Natural killer cell (primary cell): ENCODE measurements at regions not wholly inside any gene's neighbourhood (a gene's known extent, or its start where the extent isn't known, plus 50 kb on each side); places are given as distances from the start of the nearest gene placed in this dataset.
"Not testable (repeated sequence)": the region's sequence is repeated elsewhere in the genome, so short reads cannot be mapped to it uniquely, and the experiment has no call there.

ENCODE experiments used
- ATAC-seq, 3 donors: fragments of 150-1000 bp in 2 of 3; fragments of 200-7000 bp in 1 of 3; cut with Tn5 transposase; 1 replicate in 1 of 3; 2 replicates in 2 of 3; pipeline ENCODE4 v1.10.0; 2021; ENCODE audit warnings: mild to moderate bottlenecking in 2 of 3, moderate library complexity in 2 of 3
- DNase-seq, 2 donors: peaks; one replicate each; pipeline versions ENCODE4 v3.0.0 to v3.0.0-alpha.2; 2013 to 2021; ENCODE audit warnings: mixed read lengths in 1 of 2
- H3K27ac ChIP-seq: one replicate; pipeline ENCODE4 v1.5.1; 2013; ENCODE audit warnings: mild to moderate bottlenecking, low read length
- H3K27me3 ChIP-seq: one replicate; pipeline ENCODE4 v1.6.1; 2013; ENCODE audit warnings: low read length; ENCODE audit not compliant: control insufficient read depth, insufficient read depth
- H3K36me3 ChIP-seq: one replicate; pipeline ENCODE4 v1.6.1; 2013; ENCODE audit warnings: low read length; ENCODE audit not compliant: control insufficient read depth, insufficient read depth
- H3K4me1 ChIP-seq: one replicate; pipeline ENCODE4 v1.6.1; 2013; ENCODE audit warnings: low read length; ENCODE audit not compliant: control insufficient read depth, insufficient read depth
- H3K4me3 ChIP-seq: one replicate; pipeline ENCODE4 v1.5.1; 2013; ENCODE audit warnings: low read length
- H3K9me3 ChIP-seq: one replicate; pipeline ENCODE4 v1.6.1; 2013; ENCODE audit warnings: low read length; ENCODE audit not compliant: control insufficient read depth, insufficient read depth
- H3K27ac Mint-ChIP-seq, 2 donors: one replicate each; pipeline ENCODE4 v1.8.0; 2022; ENCODE audit warnings: mild to moderate bottlenecking in 2 of 2, mixed read lengths in 2 of 2, moderate library complexity in 1 of 2
- H3K27me3 Mint-ChIP-seq, 2 donors: one replicate each; pipeline ENCODE4 v1.8.0; 2022; ENCODE audit warnings: low read depth in 2 of 2, mixed read lengths in 2 of 2
- H3K36me3 Mint-ChIP-seq: one replicate; pipeline ENCODE4 v1.8.0; 2022; ENCODE audit warnings: mixed read lengths
- H3K4me1 Mint-ChIP-seq, 2 donors: one replicate each; pipeline ENCODE4 v1.8.0; 2022; ENCODE audit warnings: mixed read lengths in 2 of 2
- H3K4me3 Mint-ChIP-seq: one replicate; pipeline ENCODE4 v1.8.0; 2022; ENCODE audit warnings: mild to moderate bottlenecking, moderate library complexity, mixed read lengths
- H3K9me3 Mint-ChIP-seq, 2 donors: one replicate each; pipeline ENCODE4 v1.8.0; 2022; ENCODE audit warnings: mixed read lengths in 2 of 2
- WGBS: methylation state at CpG from one replicate; pipeline ENCODE4 v1.1.7; 2013; ENCODE audit warnings: missing lambda C conversion rate; ENCODE audit not compliant: insufficient coverage; 5-methylcytosine and 5-hydroxymethylcytosine counted together
- intact Hi-C: fragments of 100-400 bp; cut with micrococcal nuclease; formaldehyde crosslinking; loops from one replicate; pipeline ENCODE4 v1.14.2; 2022
- TF ChIP-seq, protein P1 (sequence below): fragments of 200-600 bp; IDR thresholded peaks from one replicate; pipeline ENCODE4 v1.8.0; 2022; ENCODE audit warnings: antibody characterized with exemption

DNA sequence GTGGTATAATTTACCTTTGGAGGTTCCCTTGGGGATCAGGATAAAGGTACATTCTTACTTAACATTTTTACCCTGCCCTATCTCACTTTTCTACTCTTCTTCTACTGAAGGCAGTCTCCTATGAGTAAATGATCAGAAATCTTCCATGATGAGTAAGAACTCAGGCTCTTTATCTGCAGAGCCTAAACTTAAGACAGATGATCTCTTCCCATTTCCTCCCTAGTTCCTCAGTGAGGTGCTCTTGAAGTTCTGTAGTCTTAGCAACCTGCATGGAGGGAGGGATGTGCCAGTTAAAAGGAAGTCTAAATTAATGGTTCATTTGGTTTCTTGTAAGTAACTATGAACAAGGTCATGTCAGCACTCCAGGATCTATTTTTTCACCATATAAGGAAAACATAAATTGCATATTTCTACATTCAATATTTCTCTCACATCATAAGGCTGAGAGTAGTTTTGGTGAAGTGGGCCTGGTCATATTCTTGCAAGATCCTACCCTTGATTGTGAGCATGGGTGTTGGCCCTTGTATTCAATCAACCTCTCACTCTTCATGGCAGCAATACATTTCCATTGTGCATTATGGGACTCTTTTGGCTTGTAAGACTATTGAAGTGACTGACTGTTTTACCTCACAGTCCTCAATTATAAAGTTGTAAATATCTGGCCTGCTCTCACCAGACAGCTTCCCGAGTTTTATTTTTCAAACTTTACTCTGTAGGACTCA, 295.5 kb downstream of the SLC7A11 start:
- 100% methylated on average over 1 of the region's 1 CpG for WGBS
- DNase-seq = no peak

DNA sequence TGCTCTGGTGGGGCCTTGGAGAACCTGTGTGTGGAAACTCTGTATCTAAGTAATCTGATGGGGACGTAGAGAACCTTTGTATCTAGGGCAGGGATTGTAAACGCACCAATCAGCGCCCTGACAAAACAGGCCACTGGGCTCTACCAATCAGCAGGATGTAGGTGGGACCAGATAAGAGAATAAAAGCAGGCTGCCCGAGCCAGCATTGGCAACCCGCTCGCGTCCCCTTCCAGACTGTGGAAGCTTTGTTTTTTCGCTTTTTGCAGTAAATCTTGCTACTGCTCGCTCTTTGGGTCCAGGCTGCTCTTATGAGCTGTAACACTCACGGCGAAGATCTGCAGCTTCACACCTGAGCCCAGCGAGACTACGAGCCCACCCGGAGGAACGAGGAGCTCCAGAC, 299.3 kb downstream of the SLC7A11 start:
- H3K36me3 Mint-ChIP-seq, H3K36me3 ChIP-seq, H3K4me3 Mint-ChIP-seq, H3K4me1 ChIP-seq, DNase-seq, ATAC-seq, H3K4me1 Mint-ChIP-seq, H3K27me3 Mint-ChIP-seq, H3K4me3 ChIP-seq, H3K27me3 ChIP-seq, H3K27ac Mint-ChIP-seq, intact Hi-C loops, H3K9me3 ChIP-seq, H3K27ac ChIP-seq: not testable (repeated sequence)
- WGBS = 94% methylated on average over 15 of the region's 15 CpGs
- H3K9me3 Mint-ChIP-seq = peaks cover 7 to 11% of the 10 kb centered on the region in 2 donors

More for the DNA sequence above, 295.5 kb downstream of the SLC7A11 start:
- H3K4me3 Mint-ChIP-seq = no peak overlapping the region
- Histone ChIP-seq H3K4me3 (no peak overlapping the region), H3K27me3 (no peaks in the 10 kb centered on the region), H3K9me3 (no peaks in the 10 kb centered on the region), H3K4me1 (no peaks in the 10 kb centered on the region), H3K36me3 (no peaks in the 10 kb centered on the region), H3K27ac (no peak overlapping the region)
- no peaks in the 10 kb centered on the region for H3K36me3 Mint-ChIP-seq
- intact Hi-C loops = no loop called here
- no peaks in the 10 kb centered on the region for H3K27me3 Mint-ChIP-seq
- no peak for ATAC-seq
- H3K4me1 Mint-ChIP-seq = no peaks in the 10 kb centered on the region
- peaks cover 2 to 9% of the 10 kb centered on the region in 2 donors for H3K9me3 Mint-ChIP-seq
- no peak overlapping the region for H3K27ac Mint-ChIP-seq
- TF ChIP-seq, protein P1, sequence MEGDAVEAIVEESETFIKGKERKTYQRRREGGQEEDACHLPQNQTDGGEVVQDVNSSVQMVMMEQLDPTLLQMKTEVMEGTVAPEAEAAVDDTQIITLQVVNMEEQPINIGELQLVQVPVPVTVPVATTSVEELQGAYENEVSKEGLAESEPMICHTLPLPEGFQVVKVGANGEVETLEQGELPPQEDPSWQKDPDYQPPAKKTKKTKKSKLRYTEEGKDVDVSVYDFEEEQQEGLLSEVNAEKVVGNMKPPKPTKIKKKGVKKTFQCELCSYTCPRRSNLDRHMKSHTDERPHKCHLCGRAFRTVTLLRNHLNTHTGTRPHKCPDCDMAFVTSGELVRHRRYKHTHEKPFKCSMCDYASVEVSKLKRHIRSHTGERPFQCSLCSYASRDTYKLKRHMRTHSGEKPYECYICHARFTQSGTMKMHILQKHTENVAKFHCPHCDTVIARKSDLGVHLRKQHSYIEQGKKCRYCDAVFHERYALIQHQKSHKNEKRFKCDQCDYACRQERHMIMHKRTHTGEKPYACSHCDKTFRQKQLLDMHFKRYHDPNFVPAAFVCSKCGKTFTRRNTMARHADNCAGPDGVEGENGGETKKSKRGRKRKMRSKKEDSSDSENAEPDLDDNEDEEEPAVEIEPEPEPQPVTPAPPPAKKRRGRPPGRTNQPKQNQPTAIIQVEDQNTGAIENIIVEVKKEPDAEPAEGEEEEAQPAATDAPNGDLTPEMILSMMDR = no peak

DNA sequence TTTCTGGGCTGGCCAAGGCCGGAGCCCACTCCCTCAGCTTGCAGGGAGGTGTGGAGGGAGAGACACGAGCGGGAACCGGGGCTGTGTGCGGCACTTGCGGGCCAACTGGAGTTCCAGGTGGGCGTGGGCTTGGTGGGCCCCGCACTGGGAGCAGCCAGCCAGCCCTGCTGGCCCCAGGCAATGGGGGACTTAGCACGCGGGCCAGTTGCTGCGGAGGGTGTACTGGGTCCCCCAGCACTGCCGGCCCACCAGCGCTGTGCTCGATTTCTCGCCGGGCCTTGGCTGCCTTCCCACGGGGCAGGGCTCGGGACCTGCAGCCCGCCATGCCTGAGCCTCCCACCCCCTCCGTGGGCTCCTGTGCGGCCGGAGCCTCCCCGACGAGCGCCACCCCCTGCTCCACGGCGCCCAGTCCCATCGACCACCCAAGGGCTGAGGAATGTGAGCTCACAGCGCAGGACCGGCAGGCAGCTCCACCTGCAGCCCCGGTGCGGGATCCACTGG, 300.1 kb downstream of the SLC7A11 start:
- H3K4me1 Mint-ChIP-seq, H3K27ac ChIP-seq, H3K27me3 Mint-ChIP-seq, H3K27ac Mint-ChIP-seq, H3K4me1 ChIP-seq, H3K36me3 ChIP-seq, DNase-seq, H3K4me3 Mint-ChIP-seq, H3K36me3 Mint-ChIP-seq, intact Hi-C loops, H3K9me3 ChIP-seq, H3K27me3 ChIP-seq, ATAC-seq, H3K4me3 ChIP-seq: not testable (repeated sequence)
- 97% methylated on average over 27 of the region's 32 CpGs for WGBS
- peaks cover 9 to 14% of the 10 kb centered on the region in 2 donors for H3K9me3 Mint-ChIP-seq

DNA sequence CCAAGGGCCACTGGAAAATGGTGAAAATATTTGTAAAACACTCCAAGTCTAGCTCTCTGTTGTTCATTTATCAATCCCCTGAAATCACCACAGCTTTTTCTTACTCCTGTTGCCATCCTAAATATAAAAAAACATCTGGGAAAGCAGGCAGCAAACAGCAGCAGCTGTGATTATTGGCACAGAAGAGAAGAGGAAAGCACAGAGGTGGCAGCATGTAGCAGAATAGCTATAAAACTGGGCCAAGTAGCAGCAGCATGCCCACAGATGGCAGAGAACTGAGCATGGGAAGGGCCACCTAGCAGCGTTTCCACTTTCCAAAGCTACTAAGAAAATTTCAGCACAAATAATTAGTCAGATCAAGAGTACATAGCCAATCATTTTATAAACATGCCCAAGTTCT, 307.2 kb downstream of the SLC7A11 start:
- no peak overlapping the region for H3K4me3 ChIP-seq
- no peaks in the 10 kb centered on the region for H3K36me3 Mint-ChIP-seq
- intact Hi-C loops = no loop called here
- no peaks in the 10 kb centered on the region for H3K27me3 ChIP-seq
- no peaks in the 10 kb centered on the region for H3K4me1 Mint-ChIP-seq
- peaks cover 2% of the 10 kb centered on the region for H3K9me3 ChIP-seq
- peaks cover 10 to 12% of the 10 kb centered on the region in 2 donors for H3K9me3 Mint-ChIP-seq
- no peaks in the 10 kb centered on the region for H3K4me1 ChIP-seq
- H3K27ac Mint-ChIP-seq = no peak overlapping the region
- TF ChIP-seq, protein P1 = no peak
- H3K27ac ChIP-seq = no peak overlapping the region
- WGBS = 83% methylated on average over 1 of the region's 1 CpG
- no peak for ATAC-seq
- H3K36me3 ChIP-seq = no peaks in the 10 kb centered on the region
- no peak overlapping the region for H3K4me3 Mint-ChIP-seq
- DNase-seq = no peak
- H3K27me3 Mint-ChIP-seq = no peaks in the 10 kb centered on the region
